LNCaP clone FGC (cell line): ENCODE measurements at regions not wholly inside any gene's neighbourhood (a gene's known extent, or its start where the extent isn't known, plus 50 kb on each side); places are given as distances from the start of the nearest gene placed in this dataset.
A peak's percentile ranks its signal among the peaks of the same experiment; 100 is the strongest.

Experiments
- DNase-seq: peaks from one replicate; pipeline ENCODE4 v3.0.0-alpha.2; 2011; ENCODE audit warnings: low read depth
- H3K4me3 ChIP-seq: 2 replicates; pipeline ENCODE4 v1.5.1; 2011; ENCODE audit warnings: mild to moderate bottlenecking, low read depth, low read length, control low read depth
- TF ChIP-seq, protein P1 (sequence below): IDR thresholded peaks from 2 replicates; pipeline ENCODE4 v1.5.1; 2012; ENCODE audit warnings: mild to moderate bottlenecking; ENCODE audit not compliant: control insufficient read depth, insufficient read depth; ENCODE audit errors: extremely low read depth

DNA sequence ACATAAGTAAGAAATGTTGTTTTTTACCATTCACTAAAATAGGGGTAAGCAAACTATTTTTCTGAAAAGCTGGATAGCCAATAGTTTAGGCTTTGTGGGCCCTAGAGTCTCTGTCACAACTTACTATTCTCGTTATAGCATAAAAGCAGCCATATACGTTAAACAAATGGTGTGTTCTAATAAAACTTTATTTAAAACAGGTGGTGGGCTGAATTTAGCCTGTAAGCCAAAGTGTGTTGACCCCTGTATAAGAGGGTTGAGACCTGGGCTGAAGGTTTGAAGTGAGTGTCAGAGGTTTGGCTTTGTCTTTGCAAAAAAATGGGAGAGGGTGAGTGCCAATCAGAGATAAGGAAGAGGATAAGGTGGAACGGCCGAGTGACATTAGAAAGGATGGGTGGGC, 197.2 kb downstream of the RNF144B start:
- TF ChIP-seq, protein P1, sequence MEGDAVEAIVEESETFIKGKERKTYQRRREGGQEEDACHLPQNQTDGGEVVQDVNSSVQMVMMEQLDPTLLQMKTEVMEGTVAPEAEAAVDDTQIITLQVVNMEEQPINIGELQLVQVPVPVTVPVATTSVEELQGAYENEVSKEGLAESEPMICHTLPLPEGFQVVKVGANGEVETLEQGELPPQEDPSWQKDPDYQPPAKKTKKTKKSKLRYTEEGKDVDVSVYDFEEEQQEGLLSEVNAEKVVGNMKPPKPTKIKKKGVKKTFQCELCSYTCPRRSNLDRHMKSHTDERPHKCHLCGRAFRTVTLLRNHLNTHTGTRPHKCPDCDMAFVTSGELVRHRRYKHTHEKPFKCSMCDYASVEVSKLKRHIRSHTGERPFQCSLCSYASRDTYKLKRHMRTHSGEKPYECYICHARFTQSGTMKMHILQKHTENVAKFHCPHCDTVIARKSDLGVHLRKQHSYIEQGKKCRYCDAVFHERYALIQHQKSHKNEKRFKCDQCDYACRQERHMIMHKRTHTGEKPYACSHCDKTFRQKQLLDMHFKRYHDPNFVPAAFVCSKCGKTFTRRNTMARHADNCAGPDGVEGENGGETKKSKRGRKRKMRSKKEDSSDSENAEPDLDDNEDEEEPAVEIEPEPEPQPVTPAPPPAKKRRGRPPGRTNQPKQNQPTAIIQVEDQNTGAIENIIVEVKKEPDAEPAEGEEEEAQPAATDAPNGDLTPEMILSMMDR, result no peak
- no peak for DNase-seq
- H3K4me3 ChIP-seq, result no peak overlapping the region

DNA sequence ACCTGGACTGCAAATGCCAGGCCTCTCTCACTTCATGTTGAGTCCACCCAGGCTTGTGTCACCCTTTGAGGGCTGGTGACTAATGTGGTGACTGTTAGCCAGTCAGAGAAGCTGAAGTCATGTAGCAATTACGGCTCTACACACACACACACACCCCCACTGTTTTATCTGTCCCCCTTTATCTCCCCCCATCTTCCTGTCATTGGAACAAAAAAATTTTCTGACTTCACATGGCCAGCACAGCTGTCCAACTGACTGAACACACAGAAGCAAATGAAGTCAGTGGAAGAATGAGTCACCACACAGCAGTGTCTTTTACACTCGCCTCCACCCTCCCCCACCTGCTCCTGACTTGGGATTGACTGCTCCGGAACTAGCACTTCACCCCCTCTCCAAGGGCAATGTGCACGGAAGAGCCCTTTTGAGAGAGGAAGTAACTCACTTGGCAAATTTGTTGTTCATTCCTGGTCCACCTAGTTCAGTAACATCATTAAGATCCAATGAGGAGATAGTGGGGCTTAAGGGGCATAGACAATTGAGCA, 198.0 kb downstream of the RNF144B start:
- no peak for DNase-seq
- TF ChIP-seq, protein P1, result no peak

DNA sequence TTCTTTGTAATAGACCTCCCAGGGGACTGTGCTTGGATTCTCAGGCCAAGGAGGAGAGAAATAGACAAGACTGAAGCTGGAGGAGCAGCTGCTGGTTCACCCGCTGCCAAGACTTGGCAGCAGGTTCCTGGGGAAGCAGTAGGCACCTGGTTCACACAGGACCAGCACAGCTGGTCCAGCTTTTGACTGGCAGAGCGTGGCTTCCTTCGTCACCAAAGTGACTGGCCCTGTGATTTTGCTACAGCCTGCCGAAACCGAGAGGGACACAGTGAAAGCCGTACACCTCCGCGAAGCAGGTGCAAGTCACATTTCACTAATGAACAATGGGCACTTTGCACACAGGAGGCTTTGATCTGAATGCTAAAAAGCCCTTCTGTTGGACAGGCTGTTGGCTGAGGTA, 199.0 kb downstream of the RNF144B start:
- no peak for DNase-seq
- H3K4me3 ChIP-seq, result no peak overlapping the region
- TF ChIP-seq, protein P1, result no peak

More for the DNA sequence above, 198.0 kb downstream of the RNF144B start:
- H3K4me3 ChIP-seq, result no peak overlapping the region

DNA sequence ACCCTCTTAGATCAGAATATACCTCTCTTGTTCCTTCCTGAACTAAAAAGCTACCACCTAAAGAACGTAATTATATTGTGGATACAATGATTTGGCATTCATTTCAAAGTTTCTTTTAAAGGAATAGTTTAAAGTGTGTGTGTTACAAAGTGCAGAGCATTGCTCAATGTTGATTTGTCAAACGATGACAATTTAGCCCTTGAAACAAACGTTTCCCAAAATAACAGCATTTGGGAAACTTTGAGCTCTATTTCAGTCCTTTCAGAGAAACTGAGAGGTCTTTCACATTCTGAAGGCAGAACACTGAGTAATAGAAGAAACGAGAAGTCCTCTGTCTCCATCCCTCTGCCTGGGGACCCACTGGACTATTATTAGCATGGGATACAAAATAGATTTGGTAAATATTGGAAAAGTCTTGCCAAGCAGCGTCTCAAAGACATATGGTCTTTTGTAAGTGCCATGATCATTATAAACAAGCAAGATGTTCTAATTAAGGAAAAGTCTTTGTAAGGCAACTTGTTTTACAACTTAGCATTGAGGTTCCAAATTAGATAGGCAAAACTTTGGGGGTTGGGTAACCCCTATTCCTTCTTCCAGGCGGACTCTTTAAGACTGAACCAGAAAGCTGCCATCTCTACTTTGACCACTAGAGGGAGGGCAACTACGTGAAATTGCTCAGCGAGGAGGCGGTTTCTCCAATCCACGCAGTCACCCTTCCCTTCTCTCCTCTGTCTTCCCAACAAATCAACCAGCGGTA, 208.8 kb downstream of the RNF144B start:
- TF ChIP-seq, protein P1, result peak; percentile 88
- H3K4me3 ChIP-seq, result no peak overlapping the region
- peak; percentile 6 for DNase-seq

DNA sequence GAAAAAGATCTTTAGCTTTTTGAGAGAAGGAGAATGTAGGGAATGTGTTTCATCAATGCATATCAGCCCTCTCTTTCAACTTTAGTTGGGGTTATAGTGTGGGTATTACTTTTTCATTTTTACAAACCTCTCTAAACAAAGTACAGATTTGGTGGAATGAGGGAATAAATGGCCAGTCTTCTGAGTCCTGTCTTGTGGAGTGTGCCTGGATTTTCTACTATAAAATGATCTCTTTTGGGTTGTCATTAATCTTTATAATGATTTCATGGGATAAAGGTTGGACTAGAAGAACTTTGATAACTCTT, 209.3 kb downstream of the RNF144B start:
- no peak for DNase-seq

DNA sequence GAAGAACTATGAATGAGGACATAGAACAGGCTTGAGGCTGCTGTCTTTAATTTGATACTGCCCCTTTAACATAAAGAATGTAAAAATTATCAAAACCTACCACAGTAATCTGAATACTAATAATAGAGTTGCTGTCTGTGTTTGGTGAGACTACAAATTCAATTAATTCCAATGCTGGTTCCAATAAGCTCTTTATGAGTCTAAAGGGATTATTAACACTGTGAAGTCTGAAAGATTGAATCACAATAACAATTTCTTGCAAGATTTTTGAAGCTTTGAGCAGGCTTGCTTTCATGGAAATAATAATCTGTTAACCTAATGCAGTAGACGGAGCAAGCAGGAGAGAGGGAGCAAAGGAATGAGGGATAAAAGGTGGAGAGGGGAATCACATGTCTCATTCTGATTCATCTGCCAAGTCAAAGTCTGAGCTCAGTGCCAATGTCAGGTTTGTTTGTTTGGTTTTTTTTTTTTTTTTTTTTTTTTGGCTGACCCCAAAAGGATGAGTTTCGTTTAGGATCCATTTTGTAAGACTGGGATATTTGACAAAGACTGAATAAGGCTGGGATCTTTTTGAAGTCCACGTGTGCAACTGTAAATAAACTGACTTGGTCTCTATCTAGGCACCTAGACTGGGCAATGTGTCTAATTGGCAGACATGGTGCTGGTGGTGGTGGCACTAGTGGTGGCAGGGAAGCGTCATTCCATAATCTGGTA, 211.6 kb downstream of the RNF144B start:
- no peak overlapping the region for H3K4me3 ChIP-seq
- DNase-seq, result no peak
- TF ChIP-seq, protein P1, result no peak

More for the DNA sequence above, 209.3 kb downstream of the RNF144B start:
- TF ChIP-seq, protein P1, result no peak
- no peak overlapping the region for H3K4me3 ChIP-seq
